Erythroblast (primary cell): ENCODE measurements at regions not wholly inside any gene's neighbourhood (a gene's known extent, or its start where the extent isn't known, plus 50 kb on each side); places are given as distances from the start of the nearest gene placed in this dataset.

Experiments used
- GATA1 ChIP-seq: IDR thresholded peaks from 2 replicates; pipeline ENCODE4 v1.6.1; 2011; ENCODE audit warnings: low read depth, mild to moderate bottlenecking, control low read depth, low read length, moderate library complexity
- POLR2A ChIP-seq: IDR thresholded peaks from 2 replicates; pipeline ENCODE4 v1.6.1; 2011; ENCODE audit warnings: mild to moderate bottlenecking, low read length

DNA sequence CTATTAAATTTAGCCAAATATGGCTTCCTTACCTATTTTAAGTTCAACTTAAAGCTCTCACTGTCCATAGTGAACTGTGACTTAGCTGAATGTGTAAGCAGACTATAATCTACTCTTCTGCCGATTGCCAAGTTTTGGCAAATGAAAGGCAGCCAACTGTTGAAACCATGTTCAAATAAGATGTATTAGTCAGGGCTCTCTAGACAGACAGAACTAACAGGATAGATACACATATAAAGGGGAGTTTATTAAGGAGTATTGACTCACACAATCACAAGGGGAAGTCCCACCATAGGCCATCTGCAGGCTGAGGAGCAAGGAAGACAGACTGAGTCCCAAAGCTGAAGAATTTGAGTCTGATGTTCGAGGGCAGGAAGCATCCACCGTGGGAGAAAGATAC, 837.7 kb upstream of the AUTS2 start:
- TF ChIP-seq POLR2A: no peak
- TF ChIP-seq GATA1: no peak
